ENCODE measurements at regions not wholly inside any gene's neighbourhood (a gene's known extent, or its start where the extent isn't known, plus 50 kb on each side); places are given as distances from the start of the nearest gene placed in this dataset.

GRCh38 chr2:16208921-16209320 is 268.6 kb downstream of the MYCN start:
- no peaks in the 10 kb centered on the region for H3K9me3 ChIP-seq (ENCODE audit: low read length)
- H3F3A ChIP-seq (ENCODE audit: insufficient read depth, low read length, poor library complexity, severe bottlenecking), result no peaks in the 10 kb centered on the region
- H3K9me2 ChIP-seq (ENCODE audit: insufficient read depth, low read length), result no peaks in the 10 kb centered on the region
- H3K27ac ChIP-seq (ENCODE audit: low read length), result no peak overlapping the region
- H4K20me1 ChIP-seq (ENCODE audit: insufficient read depth), result no peaks in the 10 kb centered on the region
- no peaks in the 10 kb centered on the region for H3K27me3 ChIP-seq (ENCODE audit: insufficient read depth, low read depth, low read length)
- H2AFZ ChIP-seq (ENCODE audit: low read depth, low read length), result no peak overlapping the region
- no peak overlapping the region for H3K9ac ChIP-seq (ENCODE audit: low read length)
- H3K4me2 ChIP-seq (ENCODE audit: low read length), result no peak overlapping the region
- TF ChIP-seq MXI1 (conservative IDR thresholded peaks at IDR 0.05; ENCODE audit: poor library complexity, severe bottlenecking) (no peak), SMC3 (conservative IDR thresholded peaks at IDR 0.05; ENCODE audit: poor library complexity) (no peak), TAF1 (IDR thresholded peaks at IDR 0.05; ENCODE audit: low read depth) (no peak), POLR2AphosphoS5 (IDR thresholded peaks at IDR 0.05) (no peak), REST (IDR thresholded peaks at IDR 0.05; ENCODE audit: borderline replicate concordance) (no peak), EZH2 (IDR thresholded peaks at IDR 0.05; ENCODE audit: borderline replicate concordance, insufficient read depth, low read length, poor library complexity, severe bottlenecking) (no peak), EP300 (conservative IDR thresholded peaks at IDR 0.05; ENCODE audit: poor library complexity, severe bottlenecking) (no peak), RAD21 (conservative IDR thresholded peaks at IDR 0.05) (no peak), CTCF (IDR thresholded peaks at IDR 0.05; ENCODE audit: poor library complexity, severe bottlenecking) (no peak)
- no peaks in the 10 kb centered on the region for H3K79me2 ChIP-seq (replicated peaks; ENCODE audit: insufficient read depth, low read length)
- H3K4me3 ChIP-seq (ENCODE audit: low read length), result no peak overlapping the region
- no peaks in the 10 kb centered on the region for H3K36me3 ChIP-seq (ENCODE audit: insufficient read depth, low read length)

DNA sequence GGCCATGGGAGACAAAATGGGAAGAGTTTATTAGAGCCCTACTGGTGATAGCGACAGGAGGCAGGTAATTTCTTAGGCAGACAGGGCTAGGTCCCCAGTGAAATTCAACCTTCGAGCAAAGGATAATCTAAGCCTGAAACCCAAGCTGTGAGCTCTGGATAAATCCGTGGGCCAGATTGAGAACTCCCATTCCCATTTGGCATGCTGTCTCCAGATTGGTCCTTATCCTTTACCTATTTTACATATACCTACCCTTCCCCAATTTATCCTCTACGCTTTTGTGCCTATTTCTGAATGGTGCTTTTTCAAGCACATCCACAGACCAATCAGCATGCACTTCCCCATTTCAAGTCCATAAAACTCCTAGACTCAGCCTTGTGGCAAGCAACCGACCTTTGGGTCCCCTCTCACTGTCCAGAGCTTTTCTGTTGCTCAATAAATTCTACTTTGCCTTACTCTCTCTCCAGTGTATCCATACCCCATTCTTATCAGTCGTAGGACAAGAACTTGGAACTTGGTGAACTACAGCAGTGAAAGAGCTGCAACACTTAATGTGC is 268.0 kb downstream of the MYCN start:
- Histone ChIP-seq H3K4me3 (ENCODE audit: low read length) (no peak overlapping the region), H3K4me2 (ENCODE audit: low read length) (no peak overlapping the region), H3K79me2 (replicated peaks; ENCODE audit: insufficient read depth, low read length) (no peaks in the 10 kb centered on the region), H2AFZ (ENCODE audit: low read depth, low read length) (no peak overlapping the region), H3K9me3 (ENCODE audit: low read length) (no peaks in the 10 kb centered on the region), H3K27me3 (ENCODE audit: insufficient read depth, low read depth, low read length) (no peaks in the 10 kb centered on the region), H3F3A (ENCODE audit: insufficient read depth, low read length, poor library complexity, severe bottlenecking) (no peaks in the 10 kb centered on the region), H3K27ac (ENCODE audit: low read length) (no peak overlapping the region), H3K9me2 (ENCODE audit: insufficient read depth, low read length) (no peaks in the 10 kb centered on the region), H3K36me3 (ENCODE audit: insufficient read depth, low read length) (no peaks in the 10 kb centered on the region), H3K9ac (ENCODE audit: low read length) (no peak overlapping the region), H4K20me1 (ENCODE audit: insufficient read depth) (no peaks in the 10 kb centered on the region)
- TF ChIP-seq EZH2 (IDR thresholded peaks at IDR 0.05; ENCODE audit: borderline replicate concordance, insufficient read depth, low read length, poor library complexity, severe bottlenecking), result no peak

DNA sequence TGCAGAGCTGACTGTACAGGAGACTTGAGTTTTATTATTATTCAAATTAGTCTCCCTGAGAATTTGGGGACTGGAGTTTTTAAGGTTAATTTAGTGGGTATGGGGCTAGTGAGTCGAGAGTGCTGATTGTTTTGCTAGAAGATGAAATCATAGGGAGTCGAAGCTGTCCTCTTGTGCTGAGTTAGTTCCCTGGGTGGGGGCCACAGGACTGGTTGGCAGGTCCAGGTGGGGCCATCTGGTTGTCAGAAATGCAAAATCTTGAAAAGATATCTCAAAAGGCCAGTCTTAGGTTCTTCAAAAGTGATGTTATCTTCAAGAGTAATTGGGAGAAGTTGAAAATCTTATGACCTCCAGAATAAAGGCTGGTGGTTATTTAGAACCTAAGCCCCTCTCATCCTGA is 267.3 kb downstream of the MYCN start:
- H3K79me2 ChIP-seq (replicated peaks; ENCODE audit: insufficient read depth, low read length), result no peaks in the 10 kb centered on the region
- H3K36me3 ChIP-seq (ENCODE audit: insufficient read depth, low read length), result no peaks in the 10 kb centered on the region
- H3K27ac ChIP-seq (ENCODE audit: low read length), result no peak overlapping the region
- H3K27me3 ChIP-seq (ENCODE audit: insufficient read depth, low read depth, low read length), result no peaks in the 10 kb centered on the region
- H3K4me2 ChIP-seq (ENCODE audit: low read length), result no peak overlapping the region
- H3K9ac ChIP-seq (ENCODE audit: low read length), result no peak overlapping the region
- H2AFZ ChIP-seq (ENCODE audit: low read depth, low read length), result no peak overlapping the region
- no peaks in the 10 kb centered on the region for H3K9me2 ChIP-seq (ENCODE audit: insufficient read depth, low read length)
- H4K20me1 ChIP-seq (ENCODE audit: insufficient read depth), result no peaks in the 10 kb centered on the region
- H3F3A ChIP-seq (ENCODE audit: insufficient read depth, low read length, poor library complexity, severe bottlenecking), result no peaks in the 10 kb centered on the region
- H3K4me3 ChIP-seq (ENCODE audit: low read length), result no peak overlapping the region
- no peaks in the 10 kb centered on the region for H3K9me3 ChIP-seq (ENCODE audit: low read length)
- TF ChIP-seq EZH2 (IDR thresholded peaks at IDR 0.05; ENCODE audit: borderline replicate concordance, insufficient read depth, low read length, poor library complexity, severe bottlenecking), result no peak
- no peak for TF ChIP-seq EP300 (conservative IDR thresholded peaks at IDR 0.05; ENCODE audit: poor library complexity, severe bottlenecking)
- no peak for TF ChIP-seq CTCF (IDR thresholded peaks at IDR 0.05; ENCODE audit: poor library complexity, severe bottlenecking)
- TF ChIP-seq POLR2AphosphoS5 (IDR thresholded peaks at IDR 0.05), result no peak
- no peak for TF ChIP-seq REST (IDR thresholded peaks at IDR 0.05; ENCODE audit: borderline replicate concordance)
- TF ChIP-seq TAF1 (IDR thresholded peaks at IDR 0.05; ENCODE audit: low read depth), result no peak
- TF ChIP-seq SMC3 (conservative IDR thresholded peaks at IDR 0.05; ENCODE audit: poor library complexity), result no peak
- no peak for TF ChIP-seq MXI1 (conservative IDR thresholded peaks at IDR 0.05; ENCODE audit: poor library complexity, severe bottlenecking)
- no peak for TF ChIP-seq RAD21 (conservative IDR thresholded peaks at IDR 0.05)
